ENCODE measurements at regions not wholly inside any gene's neighbourhood (a gene's known extent, or its start where the extent isn't known, plus 50 kb on each side); places are given as distances from the start of the nearest gene placed in this dataset.

DNA sequence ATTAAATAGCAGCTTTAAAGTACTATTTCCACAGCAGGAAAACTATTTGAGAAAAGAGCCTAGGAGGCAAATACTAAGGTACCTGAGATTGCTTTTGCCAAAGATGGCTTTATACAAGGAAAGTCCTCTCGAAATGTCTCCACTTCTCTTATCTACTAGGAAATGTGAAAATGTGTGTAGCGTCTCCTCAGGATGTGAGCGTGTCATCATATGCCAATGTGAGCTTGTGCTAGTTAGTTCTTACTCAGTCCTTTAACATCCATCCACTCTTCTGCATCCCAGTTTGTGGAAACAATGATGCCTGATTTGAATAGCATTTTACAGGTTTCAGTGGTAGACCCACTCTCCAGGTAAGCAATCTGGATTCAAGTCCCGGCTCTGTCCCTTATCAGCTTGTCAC, 421.0 kb downstream of the DYNC2H1 start:
- no peak for DNase-seq (ENCODE audit: low read depth)

DNA sequence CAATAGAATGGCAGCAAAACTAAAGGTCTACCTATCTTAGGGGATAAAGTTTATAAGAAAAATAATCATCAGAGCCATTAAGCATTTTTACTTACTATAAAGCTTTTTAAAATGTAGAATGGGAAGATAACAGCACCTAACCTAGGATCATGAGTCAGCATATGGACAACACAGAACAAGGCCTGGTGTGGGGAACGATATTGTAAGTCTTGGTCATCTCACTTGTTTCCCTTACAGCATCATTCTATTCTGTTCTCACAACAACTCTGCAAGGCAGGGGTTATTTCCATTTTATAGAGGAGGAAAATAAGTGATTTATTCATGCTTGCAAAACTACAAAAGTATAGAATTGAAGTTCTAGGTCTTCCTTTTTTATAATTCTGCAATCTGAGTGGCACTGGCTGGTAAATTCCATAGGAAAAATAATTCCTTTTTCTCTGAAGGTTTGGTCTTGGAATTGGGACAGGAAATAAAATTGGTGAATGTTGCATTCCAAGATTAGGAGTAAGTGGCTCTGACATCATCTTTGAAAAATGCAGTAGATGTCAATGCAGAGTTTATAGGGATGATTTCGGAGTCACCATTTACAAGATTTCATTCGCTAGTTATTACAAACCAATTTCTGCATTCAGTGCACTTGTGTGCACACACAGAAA, 423.0 kb downstream of the DYNC2H1 start:
- DNase-seq (ENCODE audit: low read depth) = peak; percentile 49

DNA sequence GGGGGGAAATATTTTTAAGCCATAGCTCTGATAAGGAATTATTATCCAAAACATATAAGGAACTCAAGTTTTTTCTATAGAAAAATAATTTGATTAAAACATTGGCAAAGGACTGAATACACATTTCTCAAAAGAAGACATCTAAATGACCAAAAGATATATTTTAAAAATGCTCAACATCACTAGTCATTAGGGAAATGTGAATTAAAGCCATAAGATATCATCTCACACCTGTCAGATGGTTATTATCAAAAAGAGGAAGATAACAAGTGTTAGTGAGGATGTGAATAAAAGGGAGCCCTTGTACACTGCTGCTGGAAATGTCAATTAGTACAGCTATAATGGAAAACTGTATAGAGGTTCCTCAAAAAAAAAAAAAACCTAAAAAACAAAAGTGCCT, 425.0 kb downstream of the DYNC2H1 start:
- no peak for DNase-seq (ENCODE audit: low read depth)

DNA sequence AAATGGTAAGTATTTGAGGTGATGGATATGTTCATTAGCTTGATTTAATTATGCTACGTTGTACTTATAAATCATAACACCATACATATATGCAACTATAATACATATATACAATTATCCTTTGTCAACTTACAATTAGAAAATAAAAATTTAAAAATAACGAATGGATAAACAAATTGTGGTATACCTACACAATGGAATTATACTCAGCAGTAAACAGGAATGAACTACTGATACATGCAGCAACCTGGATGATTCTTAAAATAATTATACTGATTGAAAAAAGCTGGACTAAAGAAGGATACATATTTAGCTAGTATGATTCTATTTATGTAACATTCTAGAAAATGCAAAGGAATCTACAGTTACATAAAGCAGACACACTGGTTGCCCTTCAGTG, 425.7 kb downstream of the DYNC2H1 start:
- no peak for DNase-seq (ENCODE audit: low read depth)

DNA sequence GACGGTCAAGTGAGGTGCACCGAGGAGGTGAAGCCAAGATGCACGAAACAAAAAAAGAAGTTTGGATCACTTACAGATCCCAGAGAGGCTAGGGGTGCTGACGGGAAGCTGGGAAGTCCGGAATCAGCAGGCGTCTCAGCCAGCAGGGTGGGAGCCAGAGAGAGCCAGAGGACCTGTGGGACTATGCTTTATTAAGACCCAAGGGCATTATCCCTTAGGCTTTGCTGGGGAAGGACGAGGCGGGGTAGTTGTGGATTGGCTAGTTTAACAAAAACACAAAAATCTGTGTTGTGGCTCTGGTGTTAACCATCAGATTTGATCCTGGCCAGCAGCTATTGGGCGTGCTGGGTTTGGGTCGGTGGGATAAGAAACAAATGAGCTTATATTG, 427.1 kb downstream of the DYNC2H1 start:
- no peak for DNase-seq (ENCODE audit: low read depth)

DNA sequence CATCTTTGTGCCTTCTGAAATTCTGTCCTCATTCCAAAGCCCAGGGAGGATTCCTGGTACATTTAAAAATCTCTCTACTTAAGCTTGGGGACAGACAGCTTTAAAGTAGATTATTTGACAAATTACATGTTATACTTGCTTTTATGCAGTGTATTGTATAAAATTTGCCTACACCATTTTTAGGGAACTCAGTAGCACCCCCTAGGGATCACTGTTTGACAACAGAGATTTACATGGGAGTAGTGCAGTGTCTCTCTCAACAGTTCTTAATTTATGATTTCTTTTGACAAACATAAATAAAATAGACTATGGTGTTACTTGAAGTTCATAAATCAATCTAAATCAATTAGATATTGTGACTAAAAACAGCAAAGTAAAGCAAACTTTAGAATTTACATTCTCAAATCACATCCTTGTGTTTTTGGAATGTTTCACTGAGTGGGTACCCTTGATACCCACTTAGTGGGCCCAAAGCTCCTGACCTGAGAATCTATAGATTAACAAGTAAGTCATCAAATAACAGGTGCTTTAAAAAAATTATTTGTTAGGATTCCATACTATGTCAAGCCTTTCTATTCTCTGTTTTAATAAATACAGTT, 428.8 kb downstream of the DYNC2H1 start:
- peak; percentile 29 for DNase-seq (ENCODE audit: low read depth)

DNA sequence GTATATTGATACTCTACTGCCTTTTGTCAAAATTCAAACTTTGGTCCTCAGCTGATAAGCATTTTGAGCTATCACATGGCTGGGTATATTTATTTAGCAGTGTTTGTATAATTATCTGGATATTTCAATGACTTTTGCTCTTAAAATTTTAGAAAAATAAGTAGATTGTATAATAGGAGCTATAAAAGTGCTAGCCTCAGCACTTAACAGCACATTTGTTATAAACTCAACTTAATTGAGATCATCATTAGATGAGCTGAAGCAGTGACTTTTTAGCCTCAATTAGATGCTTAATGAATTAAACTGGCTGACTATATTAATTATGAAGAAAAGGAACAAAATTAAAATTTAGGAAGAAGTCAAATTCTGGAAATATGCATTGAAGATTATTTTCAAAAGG, 429.9 kb downstream of the DYNC2H1 start:
- no peak for DNase-seq (ENCODE audit: low read depth)

DNA sequence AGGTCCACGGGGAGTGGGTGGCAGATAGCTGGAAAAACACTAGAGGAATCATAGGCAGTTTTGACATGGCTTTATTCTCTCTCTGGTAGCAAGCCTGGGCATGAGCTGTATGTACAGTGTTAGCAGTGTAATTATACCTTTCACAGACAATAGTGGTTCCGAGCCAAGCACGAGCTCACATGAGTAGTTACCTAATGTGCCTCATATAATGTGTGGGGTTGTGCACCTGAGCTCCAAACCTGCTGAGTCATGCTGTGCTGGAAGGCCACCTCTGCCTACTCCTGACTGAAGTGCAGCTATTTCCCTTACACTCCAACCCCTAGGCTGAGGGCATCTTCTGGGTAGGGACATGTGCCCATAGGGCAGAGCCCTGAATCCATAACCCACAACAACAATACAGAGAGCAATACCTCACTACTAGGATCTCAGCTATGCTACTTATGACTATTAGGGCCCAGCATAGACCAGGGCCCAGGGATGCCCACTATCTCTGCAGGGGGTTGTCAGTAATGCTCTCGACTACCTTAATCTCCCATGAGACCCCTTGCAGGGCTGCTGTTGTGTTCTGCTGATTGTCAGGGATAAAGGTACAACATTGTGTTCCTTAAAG, 432.1 kb downstream of the DYNC2H1 start:
- DNase-seq (ENCODE audit: low read depth) = no peak

DNA sequence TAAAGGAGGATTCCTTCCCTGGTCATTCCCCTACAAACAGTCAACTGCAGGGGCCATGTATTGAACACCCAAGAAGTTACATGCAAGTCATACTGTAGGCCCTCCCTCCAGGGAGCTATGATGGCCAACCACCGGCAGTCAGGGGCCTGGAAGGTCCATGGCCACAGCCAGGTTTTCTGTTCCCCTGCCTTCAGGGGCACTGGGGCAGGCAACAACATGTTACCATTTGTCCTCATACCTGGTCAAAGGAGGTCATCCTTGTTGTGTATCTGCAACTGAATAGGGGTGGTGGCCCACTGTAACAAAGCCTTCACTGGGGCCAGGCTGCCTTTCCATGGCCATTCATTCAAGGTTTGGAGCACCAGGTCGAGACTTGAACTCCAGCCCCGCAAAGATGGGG, 433.6 kb downstream of the DYNC2H1 start:
- no peak for DNase-seq (ENCODE audit: low read depth)

DNA sequence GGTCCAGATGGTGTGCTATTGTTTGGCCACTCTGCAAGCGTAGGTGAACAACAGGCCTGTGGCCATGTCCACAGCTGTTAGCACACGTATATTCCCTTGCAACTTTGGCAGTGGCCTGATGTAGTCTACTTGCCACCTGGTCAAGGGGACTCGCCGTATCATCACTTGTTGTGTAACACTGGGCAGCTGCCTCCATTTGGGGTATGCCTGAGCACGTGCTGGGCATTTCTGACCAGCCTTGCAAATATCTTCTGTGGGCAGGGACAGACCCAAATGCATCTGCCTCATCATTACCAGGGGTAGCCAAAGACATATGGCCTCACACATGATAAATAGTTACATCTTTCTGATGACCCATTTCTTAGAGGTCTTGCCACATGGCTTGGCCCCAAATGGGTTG, 434.2 kb downstream of the DYNC2H1 start:
- no peak for DNase-seq (ENCODE audit: low read depth)

DNA sequence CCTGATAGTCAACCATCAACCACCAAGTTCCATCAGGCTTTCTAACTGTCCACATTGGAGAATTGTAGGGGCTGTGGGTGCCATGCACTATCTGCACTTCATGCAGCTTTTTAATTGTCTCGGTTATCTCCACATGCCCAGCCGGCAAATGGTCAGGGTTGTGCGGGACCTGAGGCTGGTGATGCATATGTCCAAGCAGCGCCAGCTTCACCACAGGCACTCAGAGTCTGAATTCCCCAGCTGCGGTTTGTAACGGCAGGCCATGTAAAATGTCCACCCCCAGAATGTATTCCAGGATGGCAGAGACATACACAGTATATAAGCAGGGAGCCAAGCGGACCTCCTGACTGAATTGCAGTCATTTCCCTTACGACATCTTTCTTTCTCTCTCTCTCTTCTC, 435.6 kb downstream of the DYNC2H1 start:
- no peak for DNase-seq (ENCODE audit: low read depth)

DNA sequence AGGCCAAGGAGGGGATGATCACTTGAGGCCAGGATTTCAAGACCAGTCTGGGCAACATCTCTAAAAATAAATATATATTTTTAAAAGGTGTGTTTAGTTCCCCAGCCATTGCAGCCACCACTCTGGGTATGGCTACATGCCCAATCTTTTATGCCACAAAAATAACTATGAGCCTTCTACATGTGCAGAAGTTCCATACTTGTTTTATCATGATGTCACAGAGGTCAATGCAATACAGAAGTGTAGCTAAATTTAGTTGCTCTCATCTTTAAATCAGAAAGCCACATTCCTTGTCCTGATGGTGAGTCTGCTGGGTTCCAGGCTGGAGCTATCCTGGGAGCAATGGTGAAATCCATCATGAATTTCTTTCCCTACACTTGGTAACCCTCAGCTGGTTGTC, 436.3 kb downstream of the DYNC2H1 start:
- DNase-seq (ENCODE audit: low read depth) = no peak

DNA sequence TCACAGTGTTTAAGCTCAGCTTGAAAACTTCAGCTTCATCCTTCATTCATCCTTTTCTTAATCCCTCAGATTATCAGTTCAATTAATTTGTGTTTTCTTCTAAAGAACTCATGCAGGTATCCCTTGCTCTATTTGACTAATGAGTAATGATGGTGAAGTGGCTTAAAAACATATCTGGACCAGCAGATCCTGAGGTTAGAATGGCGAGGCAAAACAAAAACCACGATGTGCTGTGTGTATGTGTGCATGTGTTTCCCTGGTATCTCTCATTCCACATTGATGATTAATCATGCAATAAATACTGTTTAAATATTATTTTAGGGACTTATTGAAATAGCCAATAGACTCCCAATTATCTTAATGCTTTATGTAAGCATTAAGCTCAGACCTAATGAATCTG, 437.0 kb downstream of the DYNC2H1 start:
- DNase-seq (ENCODE audit: low read depth) = no peak

DNA sequence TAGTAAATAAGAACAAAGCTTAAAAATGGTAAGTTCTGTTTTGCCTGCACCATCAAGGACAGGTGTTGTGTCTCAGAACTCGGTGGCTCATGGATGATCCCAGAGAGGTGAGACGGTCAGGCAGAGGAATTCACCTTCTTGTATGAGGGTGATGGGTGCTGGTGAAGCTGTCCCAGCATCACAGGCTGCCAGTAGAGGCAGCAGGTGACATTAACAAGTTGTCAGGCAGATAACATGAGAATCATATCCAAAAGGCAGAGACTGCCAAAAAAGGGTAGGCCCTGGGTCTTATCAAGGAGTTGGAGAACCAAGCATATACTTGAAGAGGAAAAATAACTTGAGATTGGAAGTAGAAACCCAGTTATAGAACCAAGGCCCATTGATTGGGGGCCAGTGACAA, 437.8 kb downstream of the DYNC2H1 start:
- DNase-seq (ENCODE audit: low read depth) = no peak

DNA sequence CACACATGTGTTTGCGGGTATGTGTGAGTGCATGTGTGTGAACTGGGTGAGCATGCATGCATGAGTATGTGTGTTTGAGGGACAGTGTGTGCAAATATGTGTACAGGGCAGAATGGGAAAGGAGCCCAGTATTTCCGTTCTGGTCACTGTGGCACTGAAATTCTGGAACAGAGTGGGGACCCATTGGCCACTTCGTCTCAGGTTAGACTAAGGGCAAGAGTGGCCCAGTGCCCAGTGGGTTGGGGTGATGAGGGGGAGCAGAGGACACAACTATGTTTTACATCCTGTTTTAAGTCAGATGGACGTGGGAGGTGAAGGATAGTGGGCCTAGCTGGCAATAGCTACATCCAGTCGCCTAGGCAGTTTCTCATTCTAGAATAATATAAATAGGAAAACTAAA, 438.5 kb downstream of the DYNC2H1 start:
- DNase-seq (ENCODE audit: low read depth) = no peak

DNA sequence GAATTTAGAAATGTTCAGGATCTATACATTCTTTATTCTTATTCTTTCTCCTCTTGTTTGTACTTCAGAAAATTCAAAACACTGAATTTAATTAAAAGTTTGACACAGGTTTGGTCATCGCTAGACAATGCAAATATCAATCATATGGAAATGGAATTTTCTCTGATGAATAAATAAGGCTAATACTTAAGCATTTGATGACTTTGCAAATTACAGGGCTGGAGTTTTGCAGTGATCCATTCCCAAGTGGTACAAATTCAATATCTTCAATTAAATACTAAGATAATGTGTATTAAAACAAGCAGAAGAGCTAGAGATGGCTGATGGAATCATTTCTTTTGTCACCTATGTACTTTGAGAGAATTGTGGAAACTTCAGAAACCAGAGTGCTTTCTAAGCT, 439.6 kb downstream of the DYNC2H1 start:
- no peak for DNase-seq (ENCODE audit: low read depth)

DNA sequence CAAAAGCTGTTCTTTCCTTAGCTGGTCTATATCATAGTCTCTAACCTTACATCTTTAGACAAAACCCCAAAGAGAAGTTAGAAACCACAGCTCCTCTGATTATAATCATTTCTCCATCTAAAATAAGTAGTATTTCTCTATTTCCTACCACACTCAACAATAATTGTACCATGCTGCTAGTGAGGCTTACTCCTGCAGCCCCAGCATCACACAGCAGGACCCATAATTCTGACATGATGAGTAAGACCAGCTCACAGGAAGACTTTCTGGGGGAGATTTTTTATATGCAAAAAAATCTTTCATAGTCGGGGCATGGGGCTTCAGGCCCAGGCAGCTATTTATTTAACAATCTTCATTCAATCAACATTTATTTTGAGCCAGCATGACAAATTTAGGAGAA, 441.6 kb downstream of the DYNC2H1 start:
- no peak for DNase-seq (ENCODE audit: low read depth)

DNA sequence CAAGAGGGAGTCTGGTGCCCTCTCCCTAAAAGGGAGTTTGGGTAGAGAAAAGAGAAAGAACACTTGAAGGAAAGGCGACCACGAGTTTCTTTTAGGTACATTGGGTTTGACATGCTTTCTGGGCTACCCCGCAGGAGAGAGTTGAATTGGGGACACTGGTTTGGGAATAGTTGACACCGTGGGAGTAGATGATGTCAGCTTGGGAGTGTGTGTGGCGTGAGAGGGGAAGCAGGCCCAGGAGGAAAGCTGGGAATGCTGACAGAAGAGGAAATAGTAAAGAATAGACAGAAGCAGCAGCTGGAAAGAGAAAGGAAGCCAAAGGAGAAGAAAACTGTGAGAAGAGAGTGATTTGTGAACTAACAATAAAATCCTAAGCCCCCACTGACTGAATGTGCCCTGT, 442.9 kb downstream of the DYNC2H1 start:
- DNase-seq (ENCODE audit: low read depth) = no peak

DNA sequence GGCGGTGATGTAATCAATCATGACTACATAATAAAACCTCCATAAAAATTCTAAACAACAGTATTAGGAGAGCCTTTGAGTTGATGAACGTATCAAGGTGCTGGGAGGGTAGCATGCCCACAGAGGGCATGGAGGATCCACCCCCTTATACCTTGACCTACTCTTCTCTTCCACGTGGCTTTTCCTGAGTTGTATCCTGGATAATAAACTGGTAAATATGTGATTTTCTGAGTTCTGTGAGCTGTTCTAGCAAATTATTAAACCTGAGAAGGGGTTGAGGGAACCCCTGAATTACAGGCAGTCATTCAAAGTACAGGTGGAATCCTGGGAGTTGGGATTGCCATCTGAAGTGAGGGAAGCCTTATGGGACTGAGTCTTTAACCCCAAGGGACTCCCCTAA, 446.9 kb downstream of the DYNC2H1 start:
- no peak for DNase-seq (ENCODE audit: low read depth)

DNA sequence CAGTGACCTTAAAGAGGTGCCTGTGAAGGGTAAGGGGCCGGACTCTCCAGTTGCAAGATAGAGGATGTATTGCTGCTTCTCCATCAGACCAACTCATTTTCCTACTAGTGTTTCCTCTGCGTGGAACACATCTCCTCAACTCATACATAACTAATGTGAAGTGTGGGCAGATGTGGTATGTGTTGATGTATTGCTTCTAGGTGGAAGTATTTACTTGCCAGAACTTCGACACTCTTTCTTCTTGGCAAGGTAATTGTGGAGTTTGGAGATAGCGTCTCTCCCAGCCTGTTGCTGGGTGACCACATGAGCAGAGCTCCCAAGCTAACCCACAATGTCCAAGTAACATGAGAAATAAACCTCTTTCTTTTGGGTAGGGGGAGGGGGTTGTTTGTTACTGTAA, 456.9 kb downstream of the DYNC2H1 start:
- no peak for DNase-seq (ENCODE audit: low read depth)

DNA sequence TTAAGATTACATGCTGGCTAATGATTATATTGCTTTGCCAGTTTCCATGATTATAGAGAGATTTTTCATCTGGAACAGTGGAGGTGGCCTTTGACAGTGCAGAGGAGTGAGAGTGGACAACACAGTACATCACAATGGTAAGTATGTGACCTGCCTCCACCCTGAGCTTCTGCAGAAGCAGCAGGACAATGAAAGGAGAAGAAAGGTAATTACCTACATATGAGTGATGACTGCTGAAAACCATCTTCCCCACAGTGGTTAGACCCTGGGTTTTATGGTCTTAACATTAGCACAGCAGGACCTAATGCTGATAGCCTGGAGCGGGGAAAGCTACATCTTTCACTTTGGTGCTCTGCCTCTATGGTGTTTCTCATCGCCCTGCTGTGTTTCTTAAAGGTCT, 454.7 kb upstream of the DDI1 start:
- DNase-seq (ENCODE audit: low read depth) = no peak

DNA sequence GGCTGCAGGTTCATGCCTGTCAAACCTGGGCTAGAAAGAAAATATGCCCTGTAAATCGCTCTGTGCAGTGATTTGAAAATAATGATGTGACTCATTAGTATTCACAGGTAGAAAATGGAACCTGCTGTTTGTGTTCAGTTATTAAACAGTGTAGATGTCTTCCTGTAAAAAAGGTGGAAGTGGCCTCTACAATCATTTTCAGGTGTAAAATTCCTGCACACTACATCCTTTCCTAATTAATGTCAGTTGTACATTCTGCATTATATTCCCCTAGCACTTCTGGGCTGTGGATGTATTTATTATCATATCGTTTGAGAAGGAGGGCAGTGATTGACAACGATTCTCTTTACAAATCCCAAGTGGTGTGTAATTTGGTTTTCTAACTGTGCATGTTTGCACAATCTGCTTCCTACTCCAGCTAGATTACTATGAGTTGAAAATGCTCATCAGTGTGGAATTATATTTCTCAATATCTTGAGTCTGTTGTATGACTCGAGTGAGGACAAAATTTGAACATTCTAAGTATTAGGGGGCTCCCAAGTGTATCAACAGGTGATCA, 454.0 kb upstream of the DDI1 start:
- DNase-seq (ENCODE audit: low read depth) = no peak

DNA sequence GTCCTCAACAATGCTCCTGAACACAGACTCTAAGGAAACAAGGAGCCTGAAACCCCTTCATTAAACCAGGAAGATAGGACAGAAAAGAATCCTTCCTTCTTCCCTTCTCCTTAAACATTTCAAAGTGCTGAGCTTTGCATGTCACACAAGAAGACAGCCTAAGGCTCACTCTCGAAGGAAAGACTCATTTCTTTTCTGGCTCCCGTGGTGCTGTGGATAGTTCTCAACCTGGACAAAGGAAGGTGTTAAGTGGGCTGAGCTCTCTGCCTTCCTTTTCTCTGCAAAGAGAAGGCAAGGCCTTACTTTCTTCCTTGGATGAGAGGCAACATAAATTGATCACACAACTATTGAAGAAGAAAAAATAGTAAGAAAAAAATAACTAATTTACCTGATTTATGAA, 452.4 kb upstream of the DDI1 start:
- DNase-seq (ENCODE audit: low read depth) = no peak

DNA sequence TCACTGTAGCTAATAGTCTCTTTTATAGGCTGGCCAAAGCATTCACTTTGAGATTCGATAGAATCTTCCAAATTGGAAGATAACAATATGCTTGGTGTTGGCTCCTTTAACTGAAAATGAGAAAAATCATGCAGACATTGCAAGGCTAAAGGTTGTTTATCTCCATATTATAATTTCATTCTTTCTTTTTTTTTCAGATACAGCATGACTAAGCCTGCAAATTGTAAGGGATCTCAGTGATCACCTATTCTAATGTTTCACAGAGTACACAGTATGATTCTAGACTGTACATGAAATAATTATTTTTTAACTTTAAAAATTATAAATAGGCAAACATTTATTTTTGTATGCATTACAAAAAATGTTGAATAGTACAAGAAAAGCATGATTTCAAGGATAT, 451.7 kb upstream of the DDI1 start:
- DNase-seq (ENCODE audit: low read depth) = no peak

All from stromal cell of bone marrow (primary cell).